Cardiac muscle cell (in vitro differentiated cells and primary cell): ENCODE measurements at regions not wholly inside any gene's neighbourhood (a gene's known extent, or its start where the extent isn't known, plus 50 kb on each side); places are given as distances from the start of the nearest gene placed in this dataset.
"Not testable (repeated sequence)": the region's sequence is repeated elsewhere in the genome, so short reads cannot be mapped to it uniquely, and the experiment has no call there.

Experiments used
- DNase-seq, 2 donors: peaks; one replicate each; pipeline versions ENCODE4 v3.0.0 to v3.0.0-alpha.2; 2010 to 2017; ENCODE audit warnings: low read depth in 1 of 2, low spot score in 1 of 2
- H3K27ac ChIP-seq: fragments of 200-600 bp; sonication (generic); 2 replicates; pipeline ENCODE4 v1.5.1; 2016
- H3K27me3 ChIP-seq: fragments of 200-600 bp; sonication (generic); 2 replicates; pipeline ENCODE4 v1.6.0; 2016; ENCODE audit warnings: control low read depth
- H3K36me3 ChIP-seq: fragments of 200-600 bp; sonication (generic); 2 replicates; pipeline ENCODE4 v1.5.1; 2016; ENCODE audit warnings: control low read depth
- H3K4me1 ChIP-seq: fragments of 200-600 bp; sonication (generic); 2 replicates; pipeline ENCODE4 v1.8.1; 2017; ENCODE audit warnings: low read depth, mild to moderate bottlenecking, mixed run types
- H3K4me3 ChIP-seq: fragments of 200-600 bp; sonication (generic); 2 replicates; pipeline ENCODE4 v1.5.1; 2016; ENCODE audit warnings: mild to moderate bottlenecking
- H3K9me3 ChIP-seq: fragments of 200-600 bp; sonication (generic); 2 replicates; pipeline ENCODE4 v1.5.1; 2017; ENCODE audit warnings: low read depth, mild to moderate bottlenecking, control low read depth
- TF ChIP-seq, protein P1 (sequence below): IDR thresholded peaks from 2 replicates; pipeline ENCODE4 v1.5.1; 2012; ENCODE audit warnings: low read depth, mild to moderate bottlenecking, low read length

DNA sequence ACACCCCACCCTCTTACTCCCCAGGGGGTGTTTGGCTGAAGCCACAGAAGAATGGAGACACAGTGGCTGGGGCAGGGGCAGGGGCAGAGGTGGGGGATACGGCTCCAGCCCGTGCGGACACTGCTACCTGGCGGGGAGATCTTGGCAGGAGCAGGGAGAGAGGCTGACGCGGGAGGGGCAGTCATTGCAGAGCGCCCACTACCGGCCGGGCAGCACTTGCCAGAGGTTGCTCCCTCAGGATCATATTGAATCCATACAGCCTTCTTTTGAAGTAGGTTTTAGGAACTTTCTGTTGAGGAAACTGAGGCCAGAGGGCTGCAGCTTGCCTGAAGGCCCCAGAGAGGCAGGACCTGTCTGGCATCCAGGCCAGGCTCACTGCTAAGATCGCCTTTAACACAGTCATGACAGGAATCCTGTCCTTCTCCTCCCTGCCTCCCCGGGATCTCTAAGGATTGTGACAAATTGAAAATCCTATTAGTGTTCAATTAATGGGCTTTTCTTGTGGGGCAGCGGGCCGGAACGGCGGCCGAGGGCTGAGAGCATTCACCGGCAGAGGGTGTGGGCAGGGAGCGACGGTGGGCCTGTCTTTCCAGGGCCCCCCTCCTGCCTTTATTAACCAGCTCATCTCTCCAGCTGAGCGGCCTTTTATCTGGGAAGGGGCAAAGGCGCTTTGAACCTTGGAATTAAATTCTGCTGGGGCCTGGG, 65.5 kb upstream of the WNT4 start:
- H3K27me3 ChIP-seq: peaks cover 45% of the 10 kb centered on the region
- no peaks in the 10 kb centered on the region for H3K9me3 ChIP-seq
- H3K36me3 ChIP-seq: no peaks in the 10 kb centered on the region
- H3K4me1 ChIP-seq: no peaks in the 10 kb centered on the region
- TF ChIP-seq, protein P1, sequence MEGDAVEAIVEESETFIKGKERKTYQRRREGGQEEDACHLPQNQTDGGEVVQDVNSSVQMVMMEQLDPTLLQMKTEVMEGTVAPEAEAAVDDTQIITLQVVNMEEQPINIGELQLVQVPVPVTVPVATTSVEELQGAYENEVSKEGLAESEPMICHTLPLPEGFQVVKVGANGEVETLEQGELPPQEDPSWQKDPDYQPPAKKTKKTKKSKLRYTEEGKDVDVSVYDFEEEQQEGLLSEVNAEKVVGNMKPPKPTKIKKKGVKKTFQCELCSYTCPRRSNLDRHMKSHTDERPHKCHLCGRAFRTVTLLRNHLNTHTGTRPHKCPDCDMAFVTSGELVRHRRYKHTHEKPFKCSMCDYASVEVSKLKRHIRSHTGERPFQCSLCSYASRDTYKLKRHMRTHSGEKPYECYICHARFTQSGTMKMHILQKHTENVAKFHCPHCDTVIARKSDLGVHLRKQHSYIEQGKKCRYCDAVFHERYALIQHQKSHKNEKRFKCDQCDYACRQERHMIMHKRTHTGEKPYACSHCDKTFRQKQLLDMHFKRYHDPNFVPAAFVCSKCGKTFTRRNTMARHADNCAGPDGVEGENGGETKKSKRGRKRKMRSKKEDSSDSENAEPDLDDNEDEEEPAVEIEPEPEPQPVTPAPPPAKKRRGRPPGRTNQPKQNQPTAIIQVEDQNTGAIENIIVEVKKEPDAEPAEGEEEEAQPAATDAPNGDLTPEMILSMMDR: no peak
- no peak overlapping the region for H3K27ac ChIP-seq
- no peak for DNase-seq
- no peak overlapping the region for H3K4me3 ChIP-seq

DNA sequence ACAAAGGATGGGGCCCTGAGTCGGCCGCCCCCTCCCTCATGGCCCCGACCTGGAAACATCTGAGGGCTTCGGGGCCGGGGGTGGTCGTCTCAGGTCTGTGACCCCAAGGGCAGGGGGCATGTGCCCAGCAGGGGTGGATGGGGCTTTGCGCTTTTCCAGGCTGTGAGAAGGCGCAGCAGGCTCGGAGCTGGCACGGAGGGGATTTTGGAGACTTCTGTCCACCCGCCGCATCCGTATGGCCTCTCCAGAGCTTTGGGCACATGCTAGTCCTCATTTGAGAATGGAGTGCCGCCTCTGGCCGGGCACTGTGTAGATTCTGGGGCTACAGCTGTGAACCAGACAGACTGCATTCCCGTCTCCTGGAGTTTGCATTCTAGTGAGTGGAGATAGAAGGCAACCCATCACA, 66.1 kb upstream of the WNT4 start:
- DNase-seq: no peak
- no peaks in the 10 kb centered on the region for H3K9me3 ChIP-seq
- no peak overlapping the region for H3K4me3 ChIP-seq
- H3K27ac ChIP-seq: no peak overlapping the region
- TF ChIP-seq, protein P1: no peak
- peaks cover 45% of the 10 kb centered on the region for H3K27me3 ChIP-seq
- H3K4me1 ChIP-seq: no peaks in the 10 kb centered on the region
- H3K36me3 ChIP-seq: no peaks in the 10 kb centered on the region

DNA sequence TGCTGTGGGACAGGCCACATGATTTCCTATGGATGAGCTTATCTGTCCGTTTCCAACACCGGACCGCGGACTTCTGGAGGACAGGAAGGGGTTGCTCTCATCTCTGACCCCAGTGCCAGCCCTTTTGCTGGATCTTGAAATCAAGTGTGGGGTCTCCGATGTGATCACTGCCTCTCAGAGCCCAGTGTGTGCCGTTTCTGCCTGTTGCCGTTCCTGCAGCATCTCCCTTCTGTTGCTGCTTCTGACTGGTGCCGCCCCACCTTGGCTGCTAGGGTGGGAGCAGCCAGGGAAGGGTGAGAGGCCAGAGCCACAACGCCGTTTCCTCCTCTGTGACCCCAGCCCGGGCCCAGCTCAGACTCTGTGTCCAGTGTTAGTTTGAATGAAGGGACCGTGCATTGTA, 67.3 kb upstream of the WNT4 start:
- no peak for DNase-seq
- TF ChIP-seq, protein P1: no peak
- H3K27ac ChIP-seq: no peak overlapping the region
- peaks cover 42% of the 10 kb centered on the region for H3K27me3 ChIP-seq
- no peaks in the 10 kb centered on the region for H3K4me1 ChIP-seq
- no peaks in the 10 kb centered on the region for H3K36me3 ChIP-seq
- no peaks in the 10 kb centered on the region for H3K9me3 ChIP-seq
- no peak overlapping the region for H3K4me3 ChIP-seq

DNA sequence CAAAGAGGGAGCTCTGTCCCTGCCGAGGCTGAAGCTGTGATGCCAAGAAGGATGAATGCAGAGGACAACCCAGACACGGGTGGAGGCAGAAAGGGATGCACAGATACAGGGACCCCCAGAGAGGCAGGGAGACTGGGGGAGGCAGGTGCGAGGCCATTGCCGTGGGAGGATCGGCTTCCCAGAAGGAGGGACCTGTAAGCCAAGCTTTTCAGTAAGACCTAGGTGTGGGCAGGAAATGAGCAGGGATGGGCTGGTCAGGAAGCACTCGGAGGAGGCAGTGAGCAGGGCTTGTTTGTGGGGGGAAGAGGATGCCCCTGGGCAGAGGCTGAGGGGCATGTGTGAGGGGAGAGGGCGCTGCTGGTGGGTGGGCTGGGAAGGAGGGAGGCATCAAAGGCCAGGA, 67.7 kb upstream of the WNT4 start:
- no peaks in the 10 kb centered on the region for H3K36me3 ChIP-seq
- TF ChIP-seq, protein P1: no peak
- no peak for DNase-seq
- no peaks in the 10 kb centered on the region for H3K9me3 ChIP-seq
- H3K4me1 ChIP-seq: no peaks in the 10 kb centered on the region
- H3K27ac ChIP-seq: no peak overlapping the region
- peaks cover 42% of the 10 kb centered on the region for H3K27me3 ChIP-seq
- no peak overlapping the region for H3K4me3 ChIP-seq

DNA sequence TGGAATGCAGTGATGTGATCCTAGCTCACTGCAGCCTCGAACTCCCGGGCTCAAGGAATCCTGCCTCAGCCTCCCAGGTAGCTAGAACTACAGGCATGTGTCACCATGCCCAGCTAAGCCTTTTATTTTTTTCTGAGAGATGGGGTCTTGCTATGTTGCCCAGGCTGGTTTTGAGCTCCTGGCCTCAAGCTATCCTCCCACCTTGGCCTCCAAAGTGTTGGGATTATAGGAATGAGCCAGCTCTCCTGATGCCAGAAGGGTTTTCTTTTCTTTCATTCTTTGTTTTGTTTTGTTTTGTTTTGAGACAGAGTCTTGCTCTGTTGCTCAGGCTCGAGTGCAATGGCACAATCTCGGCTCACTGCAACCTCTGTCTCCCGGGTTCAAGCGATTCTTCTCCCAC, 68.6 kb upstream of the WNT4 start:
- not testable (repeated sequence) for DNase-seq, H3K36me3 ChIP-seq
- H3K27me3 ChIP-seq: peaks cover 42% of the 10 kb centered on the region

DNA sequence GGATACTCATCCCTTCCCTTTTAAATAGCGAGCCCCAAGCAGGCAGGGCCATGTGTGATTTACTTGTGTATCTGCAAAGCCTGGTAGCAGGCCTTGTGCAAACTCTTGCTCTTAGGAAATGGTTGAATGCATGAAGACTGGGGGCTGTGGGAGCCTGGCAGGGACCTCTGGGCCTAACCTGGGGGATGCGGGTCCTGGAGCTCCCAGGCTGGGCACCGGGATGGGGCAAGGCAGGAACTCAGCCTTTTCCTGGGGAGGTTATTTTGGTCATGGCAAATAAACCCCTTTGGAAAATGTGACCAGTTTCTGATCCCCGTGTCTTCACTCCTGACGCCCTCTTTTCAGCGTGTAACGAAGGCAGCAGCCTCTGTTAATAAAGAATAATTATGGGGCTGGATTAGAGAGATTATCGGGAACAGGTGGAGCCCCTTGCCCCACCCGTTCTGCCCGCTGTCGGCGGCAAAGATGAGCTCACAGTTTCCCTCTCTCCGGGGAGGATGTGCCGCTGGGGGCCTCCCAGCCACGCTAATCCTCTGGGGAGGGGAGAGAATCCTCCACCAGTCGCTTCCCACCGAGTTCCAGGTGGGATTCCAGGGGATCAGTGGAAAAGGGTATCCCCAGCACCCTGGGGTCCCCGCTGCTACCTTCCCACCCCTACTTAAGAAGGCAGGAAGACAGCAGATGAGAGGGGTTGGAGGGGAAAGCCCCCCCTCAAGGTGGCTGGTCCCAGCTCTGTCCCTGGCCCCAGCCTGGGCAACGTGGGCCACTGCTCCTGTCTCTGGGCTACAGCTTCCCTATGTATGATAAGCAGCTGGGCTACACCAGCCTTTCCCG, 69.7 kb upstream of the WNT4 start:
- H3K27me3 ChIP-seq: peaks cover 41% of the 10 kb centered on the region
- TF ChIP-seq, protein P1: no peak
- H3K4me3 ChIP-seq: no peak overlapping the region
- no peaks in the 10 kb centered on the region for H3K36me3 ChIP-seq
- H3K9me3 ChIP-seq: no peaks in the 10 kb centered on the region
- no peak for DNase-seq
- no peaks in the 10 kb centered on the region for H3K4me1 ChIP-seq
- no peak overlapping the region for H3K27ac ChIP-seq

More for the DNA sequence above, 68.6 kb upstream of the WNT4 start:
- H3K9me3 ChIP-seq, H3K4me3 ChIP-seq, H3K27ac ChIP-seq, H3K4me1 ChIP-seq: not testable (repeated sequence)
